PC-3 (cell line): ENCODE measurements at regions not wholly inside any gene's neighbourhood (a gene's known extent, or its start where the extent isn't known, plus 50 kb on each side); places are given as distances from the start of the nearest gene placed in this dataset.
A peak's percentile ranks its signal among the peaks of the same experiment; 100 is the strongest.

Source experiments
- ATAC-seq: fragments of 200-7000 bp; cut with Tn5 transposase; 2 replicates; pipeline ENCODE4 v1.9.1; 2020; ENCODE audit warnings: mild to moderate bottlenecking, moderate library complexity
- BruUV-seq: library from RNA; stranded (reverse); fragments of 400-500 nt; replicated peaks from 2 replicates; lab custom pipeline; 2021; lab: Mats Ljungman, UMichigan
- CTCF ChIA-PET: fragments of 300-600 bp; sonication (Branson Sonifier 250); formaldehyde crosslinking; loops from one replicate; lab custom pipeline; 2022; ENCODE audit warnings: antibody characterized with exemption; lab: Charles Lee
- POLR2A ChIA-PET: fragments of 300-600 bp; sonication (Branson Sonifier 250); formaldehyde crosslinking; loops from one replicate; lab custom pipeline; 2022; ENCODE audit warnings: antibody characterized with exemption; ENCODE audit not compliant: unreplicated experiment; lab: Charles Lee
- DNase-seq: peaks from one replicate; pipeline ENCODE4 v3.0.0-alpha.2; 2015
- H2AFZ ChIP-seq: fragments of 300-600 bp; sonication (generic); 2 replicates; pipeline ENCODE4 v1.6.0; 2016; ENCODE audit warnings: antibody characterized with exemption, low read length
- H3F3A ChIP-seq: fragments of 300-600 bp; sonication (generic); one replicate; pipeline ENCODE4 v1.6.0; 2017; ENCODE audit warnings: antibody characterized with exemption, low read length, control low read depth, mild to moderate bottlenecking; ENCODE audit not compliant: unreplicated experiment
- H3K27ac ChIP-seq: fragments of 300-600 bp; sonication (generic); 2 replicates; pipeline ENCODE4 v1.5.1; 2016; ENCODE audit warnings: mild to moderate bottlenecking, low read length
- H3K27me3 ChIP-seq: fragments of 300-600 bp; sonication (generic); 2 replicates; pipeline ENCODE4 v1.6.1; 2016; ENCODE audit warnings: low read length, mixed read lengths
- H3K36me3 ChIP-seq: fragments of 300-600 bp; sonication (generic); 2 replicates; pipeline ENCODE4 v1.6.1; 2016; ENCODE audit warnings: low read depth, mixed run types, low read length, mixed read lengths
- H3K4me1 ChIP-seq: fragments of 300-600 bp; sonication (generic); 2 replicates; pipeline ENCODE4 v1.5.1; 2016; ENCODE audit warnings: low read length; ENCODE audit not compliant: insufficient read depth
- H3K4me2 ChIP-seq: fragments of 300-600 bp; sonication (generic); 2 replicates; pipeline ENCODE4 v1.6.0; 2016; ENCODE audit warnings: low read length
- H3K4me3 ChIP-seq: fragments of 300-600 bp; sonication (generic); 2 replicates; pipeline ENCODE4 v1.5.1; 2016; ENCODE audit warnings: mild to moderate bottlenecking, low read length, mixed read lengths
- H3K79me2 ChIP-seq: fragments of 300-600 bp; sonication (generic); 2 replicates; pipeline ENCODE4 v1.6.1; 2017; ENCODE audit warnings: low read length, mixed read lengths
- H3K9ac ChIP-seq: fragments of 300-600 bp; sonication (generic); 2 replicates; pipeline ENCODE4 v1.6.0; 2016; ENCODE audit warnings: mild to moderate bottlenecking, low read length
- H3K9me2 ChIP-seq: fragments of 300-600 bp; sonication (generic); replicated peaks from 2 replicates; pipeline ENCODE4 v1.6.1; 2016; ENCODE audit warnings: mixed run types, low read length, mixed read lengths
- H3K9me3 ChIP-seq: fragments of 300-600 bp; sonication (generic); 2 replicates; pipeline ENCODE4 v1.6.1; 2016; ENCODE audit warnings: low read length, mixed read lengths
- H4K20me1 ChIP-seq: fragments of 300-600 bp; sonication (generic); 2 replicates; pipeline ENCODE4 v1.6.1; 2016; ENCODE audit warnings: low read length, mixed read lengths
- EZH2 ChIP-seq: fragments of 300-600 bp; sonication (generic); IDR thresholded peaks from one replicate; pipeline ENCODE4 v1.6.1; 2017; ENCODE audit warnings: antibody characterized with exemption, mild to moderate bottlenecking, low read length; ENCODE audit not compliant: unreplicated experiment
- EZH2phosphoT487 ChIP-seq: fragments of 300-600 bp; sonication (generic); IDR thresholded peaks from 2 replicates; pipeline ENCODE4 v1.6.1; 2018; ENCODE audit warnings: mild to moderate bottlenecking, antibody characterized with exemption, low read length, borderline replicate concordance
- intact Hi-C: fragments of 100-400 bp; cut with micrococcal nuclease; formaldehyde crosslinking; loops from 2 replicates; pipeline ENCODE4 v1.9.0; 2023
- TF ChIP-seq, protein P1 (sequence below): fragments of 300-600 bp; sonication (generic); conservative IDR thresholded peaks from 2 replicates; pipeline ENCODE4 v1.5.1; 2017; ENCODE audit warnings: antibody characterized with exemption, low read depth, mild to moderate bottlenecking, low read length

DNA sequence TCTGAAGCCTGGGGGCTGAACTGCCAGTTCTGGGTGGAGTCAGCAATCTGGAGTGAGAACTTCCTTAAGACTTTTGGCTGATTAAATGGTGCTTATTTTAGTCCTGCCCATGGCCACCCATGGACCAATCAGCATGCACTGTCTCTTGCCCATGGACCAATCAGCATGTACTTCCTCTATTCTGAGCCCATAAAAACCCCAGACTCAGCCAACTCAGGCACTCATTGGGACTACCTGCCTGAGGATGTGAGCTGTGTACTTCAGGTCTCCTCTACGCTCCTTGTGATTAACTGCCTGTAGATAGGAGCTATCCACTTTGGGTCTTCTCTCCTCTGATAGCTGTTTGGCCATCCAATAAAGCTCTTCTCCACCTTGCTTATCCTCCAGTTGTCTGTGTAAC is 342.3 kb upstream of the CCDC179 start:
- TF ChIP-seq, protein P1, sequence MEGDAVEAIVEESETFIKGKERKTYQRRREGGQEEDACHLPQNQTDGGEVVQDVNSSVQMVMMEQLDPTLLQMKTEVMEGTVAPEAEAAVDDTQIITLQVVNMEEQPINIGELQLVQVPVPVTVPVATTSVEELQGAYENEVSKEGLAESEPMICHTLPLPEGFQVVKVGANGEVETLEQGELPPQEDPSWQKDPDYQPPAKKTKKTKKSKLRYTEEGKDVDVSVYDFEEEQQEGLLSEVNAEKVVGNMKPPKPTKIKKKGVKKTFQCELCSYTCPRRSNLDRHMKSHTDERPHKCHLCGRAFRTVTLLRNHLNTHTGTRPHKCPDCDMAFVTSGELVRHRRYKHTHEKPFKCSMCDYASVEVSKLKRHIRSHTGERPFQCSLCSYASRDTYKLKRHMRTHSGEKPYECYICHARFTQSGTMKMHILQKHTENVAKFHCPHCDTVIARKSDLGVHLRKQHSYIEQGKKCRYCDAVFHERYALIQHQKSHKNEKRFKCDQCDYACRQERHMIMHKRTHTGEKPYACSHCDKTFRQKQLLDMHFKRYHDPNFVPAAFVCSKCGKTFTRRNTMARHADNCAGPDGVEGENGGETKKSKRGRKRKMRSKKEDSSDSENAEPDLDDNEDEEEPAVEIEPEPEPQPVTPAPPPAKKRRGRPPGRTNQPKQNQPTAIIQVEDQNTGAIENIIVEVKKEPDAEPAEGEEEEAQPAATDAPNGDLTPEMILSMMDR = no peak
- no peak for TF ChIP-seq EZH2
- H3K9me3 ChIP-seq = no peaks in the 10 kb centered on the region
- H2AFZ ChIP-seq = no peak overlapping the region
- ATAC-seq = no peak
- no peaks in the 10 kb centered on the region for H3K9me2 ChIP-seq
- intact Hi-C loops = no loop called here
- peaks cover 30% of the 10 kb centered on the region for H3K4me1 ChIP-seq
- no peaks in the 10 kb centered on the region for H4K20me1 ChIP-seq
- H3K27me3 ChIP-seq = no peaks in the 10 kb centered on the region
- no peak overlapping the region for H3K27ac ChIP-seq
- H3K9ac ChIP-seq = no peak overlapping the region
- H3F3A ChIP-seq = no peaks in the 10 kb centered on the region
- H3K4me3 ChIP-seq = no peak overlapping the region
- H3K79me2 ChIP-seq = no peaks in the 10 kb centered on the region
- H3K4me2 ChIP-seq = no peak overlapping the region
- H3K36me3 ChIP-seq = no peaks in the 10 kb centered on the region
- CTCF ChIA-PET = no interaction called here
- no peak for DNase-seq
- POLR2A ChIA-PET = no interaction called here
- BruUV-seq = no TSS peak

DNA sequence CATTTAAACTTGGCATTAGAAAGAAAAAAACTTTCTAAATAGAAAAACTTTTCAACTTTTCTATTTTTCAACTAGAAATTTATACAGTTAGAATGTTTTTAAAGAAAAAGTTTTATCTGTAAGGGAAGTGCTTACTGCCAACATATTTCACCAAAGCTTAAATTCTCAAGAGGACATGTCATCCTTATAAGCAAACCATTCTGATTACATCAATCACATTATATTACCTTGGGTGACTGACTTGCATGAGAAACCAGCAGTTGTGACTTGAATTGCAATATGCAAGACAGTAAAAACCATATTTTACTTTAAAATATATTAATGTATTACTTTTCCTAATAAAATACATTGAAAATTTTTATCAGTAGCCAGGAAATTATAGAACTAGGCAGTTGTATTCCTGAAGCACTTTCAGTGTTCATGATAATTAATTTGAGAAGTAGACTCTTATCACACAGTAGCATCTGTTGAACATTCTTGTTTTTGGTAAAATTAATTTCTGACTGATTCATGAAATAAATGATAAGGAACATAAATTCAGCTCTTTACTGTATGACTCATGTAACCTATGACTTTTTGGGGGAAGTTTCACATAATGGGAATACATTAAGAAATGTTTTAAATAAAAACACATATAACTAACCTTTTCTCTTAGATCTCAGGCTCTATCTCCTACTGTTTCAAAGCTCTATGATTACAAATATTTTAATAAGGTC is 345.0 kb upstream of the CCDC179 start:
- intact Hi-C loops = loop anchor here (5.0 kb wide), 1 partner anchor 283 kb away; no protein-coding TSS in a partner anchor
- BruUV-seq = no TSS peak
- H4K20me1 ChIP-seq = no peaks in the 10 kb centered on the region
- H3K27ac ChIP-seq = peak overlapping the region; percentile 76
- H3K4me3 ChIP-seq = no peak overlapping the region
- peak; percentile 45 for DNase-seq
- H3K9me3 ChIP-seq = no peaks in the 10 kb centered on the region
- H3K9ac ChIP-seq = peak overlapping the region; percentile 47; the same call in 1 of the 2 replicates
- H3K4me1 ChIP-seq = peaks cover 30% of the 10 kb centered on the region
- TF ChIP-seq, protein P1 = no peak
- TF ChIP-seq EZH2 (no peak), EZH2phosphoT487 (no peak)
- H3F3A ChIP-seq = no peaks in the 10 kb centered on the region
- ChIA-PET CTCF (no interaction called here), POLR2A (interaction anchor here (0.5 kb wide), 1 partner anchor 74 kb away, joined by 6 read pairs; no protein-coding TSS in a partner anchor)
- no peaks in the 10 kb centered on the region for H3K9me2 ChIP-seq
- H3K36me3 ChIP-seq = no peaks in the 10 kb centered on the region
- peak overlapping the region; percentile 37 for H3K4me2 ChIP-seq
- peak; percentile 25; the same call in 1 of the 2 replicates for ATAC-seq
- no peaks in the 10 kb centered on the region for H3K79me2 ChIP-seq
- H3K27me3 ChIP-seq = no peaks in the 10 kb centered on the region
- no peak overlapping the region for H2AFZ ChIP-seq
